GM12878 (cell line): ENCODE measurements at regions not wholly inside any gene's neighbourhood (a gene's known extent, or its start where the extent isn't known, plus 50 kb on each side); places are given as distances from the start of the nearest gene placed in this dataset.
A peak's percentile ranks its signal among the peaks of the same experiment; 100 is the strongest.

Source experiments
- ATAC-seq: fragments of 200-7000 bp; cut with Tn5 transposase; 3 replicates; pipeline ENCODE4 v1.9.1; 2020; ENCODE audit warnings: mild to moderate bottlenecking, moderate library complexity
- BruUV-seq: library from RNA; stranded (reverse); fragments of 400-500 nt; replicated peaks from 2 replicates; lab custom pipeline; 2021; lab: Mats Ljungman, UMichigan
- CTCF ChIA-PET: fragments of 300-600 bp; sonication (Branson Sonifier 250); formaldehyde crosslinking; extraction: SDS; loops from one replicate; lab custom pipeline; 2021; ENCODE audit warnings: inconsistent platforms; lab: Yijun Ruan, JAX
- POLR2A ChIA-PET: fragments of 350-600 bp; formaldehyde crosslinking; extraction: SDS; loops from one replicate; lab custom pipeline; 2021; ENCODE audit warnings: inconsistent platforms; lab: Charles Lee
- RAD21 ChIA-PET: fragments of 300-600 bp; sonication (Branson Sonifier 250); formaldehyde crosslinking; loops from one replicate; lab custom pipeline; 2023; ENCODE audit warnings: antibody characterized with exemption; ENCODE audit not compliant: unreplicated experiment; lab: Charles Lee
- SMC1A ChIA-PET: fragments of 300-600 bp; sonication (Branson Sonifier 250); formaldehyde crosslinking; loops from one replicate; lab custom pipeline; 2023; ENCODE audit not compliant: unreplicated experiment, uncharacterized antibody; lab: Charles Lee
- DNase-seq: peaks from one replicate; pipeline ENCODE4 v3.0.0-alpha.2; 2011; ENCODE audit warnings: low read depth, low spot score
- FAIRE-seq: peaks from 3 replicates; lab custom pipeline; 2011; peaks lifted over from hg19 to GRCh38; lab: Jason Lieb, UNC
- H2AFZ ChIP-seq: 2 replicates; pipeline ENCODE4 v1.6.0; 2011; ENCODE audit warnings: low read depth, low read length, control low read depth; ENCODE audit not compliant: control insufficient read depth
- H3K27ac ChIP-seq: 2 replicates; pipeline ENCODE4 v1.5.1; 2011; ENCODE audit warnings: control low read depth; ENCODE audit not compliant: control insufficient read depth, insufficient read depth
- H3K27me3 ChIP-seq, 2 experiments: replicated peaks in 1 of 2; 2 replicates each; pipeline versions ENCODE4 v1.6.0 to v1.6.1; 2011; ENCODE audit warnings: low read length in 1 of 2; ENCODE audit not compliant: control insufficient read depth in 2 of 2, insufficient read depth in 2 of 2
- H3K36me3 ChIP-seq, 2 experiments: 2 replicates each; pipeline ENCODE4 v1.5.1; 2011; ENCODE audit warnings: low read length in 1 of 2; ENCODE audit not compliant: control insufficient read depth in 2 of 2, insufficient read depth in 2 of 2
- H3K4me1 ChIP-seq: 2 replicates; pipeline ENCODE4 v1.6.1; 2011; ENCODE audit warnings: mild to moderate bottlenecking, low read length, moderate library complexity, mixed read lengths; ENCODE audit not compliant: control insufficient read depth, insufficient read depth
- H3K4me2 ChIP-seq: 2 replicates; pipeline ENCODE4 v1.6.0; 2011; ENCODE audit warnings: control low read depth; ENCODE audit not compliant: control insufficient read depth, insufficient read depth
- H3K4me3 ChIP-seq: fragments of 200-600 bp; sonication (generic); 2 replicates; pipeline ENCODE4 v1.5.1; 2016
- H3K79me2 ChIP-seq: 2 replicates; pipeline ENCODE4 v1.6.0; 2011; ENCODE audit warnings: low read length; ENCODE audit not compliant: control insufficient read depth, insufficient read depth
- H3K9ac ChIP-seq: 2 replicates; pipeline ENCODE4 v1.8.0; 2011; ENCODE audit warnings: low read length, control low read depth, mixed read lengths; ENCODE audit not compliant: control insufficient read depth, insufficient read depth
- H3K9me3 ChIP-seq: replicated peaks from 3 replicates; pipeline ENCODE4 v1.5.1; 2011; ENCODE audit warnings: mild to moderate bottlenecking, low read length; ENCODE audit not compliant: control insufficient read depth, insufficient read depth
- H4K20me1 ChIP-seq: 2 replicates; pipeline ENCODE4 v1.6.0; 2011; ENCODE audit not compliant: control insufficient read depth, insufficient read depth
- BCL3 ChIP-seq: IDR thresholded peaks from 2 replicates; pipeline ENCODE4 v1.6.1; 2011; ENCODE audit warnings: borderline replicate concordance, low read depth, mild to moderate bottlenecking, moderate library complexity, low read length; ENCODE audit not compliant: insufficient read depth, poor library complexity, severe bottlenecking
- ZBTB4 ChIP-seq: fragments of 450-650 bp; formaldehyde crosslinking; IDR thresholded peaks from 2 replicates; pipeline ENCODE4 v1.4.0; 2022; ENCODE audit warnings: mild to moderate bottlenecking, moderate library complexity
- WGBS: methylation state at CpG from one replicate; pipeline ENCODE4 v1.1.6; 2016; ENCODE audit warnings: low lambda C conversion rate; ENCODE audit not compliant: insufficient replicate concordance, insufficient coverage; ENCODE audit errors: missing lambda C conversion rate; 5-methylcytosine and 5-hydroxymethylcytosine counted together
- in situ Hi-C: fragments of 300-500 bp; cut with MboI; formaldehyde crosslinking; loops from 9 replicates; pipeline ENCODE4 v1.14.3; 2018; ENCODE audit warnings: mixed read lengths
- intact Hi-C: fragments of 100-400 bp; cut with micrococcal nuclease; formaldehyde crosslinking; loops from one replicate; pipeline ENCODE4 v1.14.2; 2022; ENCODE audit not compliant: unreplicated experiment

- no peak for FAIRE-seq
- ChIA-PET SMC1A (no interaction called here), RAD21 (no interaction called here), POLR2A (no interaction called here), CTCF (no interaction called here)
- Histone ChIP-seq H3K27me3 (no peaks in the 10 kb centered on the region), H3K9ac (no peak overlapping the region), H3K36me3 (no peaks in the 10 kb centered on the region), H3K4me3 (no peak overlapping the region), H3K4me2 (no peak overlapping the region), H3K27ac (no peak overlapping the region), H2AFZ (no peak overlapping the region), H3K4me1 (no peaks in the 10 kb centered on the region), H3K9me3 (no peaks in the 10 kb centered on the region; the same call in 2 of the 3 replicates), H4K20me1 (no peaks in the 10 kb centered on the region), H3K79me2 (no peaks in the 10 kb centered on the region)
- BruUV-seq, result no TSS peak
- no peak for ATAC-seq
- intact Hi-C loops (no loop called here), in situ Hi-C loops (no loop called here)
- no peak for DNase-seq
- 34% methylated on average over 2 of the region's 2 CpGs for WGBS
- peak; percentile 48 for TF ChIP-seq BCL3
- no peak for TF ChIP-seq ZBTB4 (CRISPR knock-in tag)
Observed at GRCh38 chr4:187271848-187272247, 548.2 kb upstream of the FAT1 start.
